GM11168 (cell line): ENCODE measurements at regions not wholly inside any gene's neighbourhood (a gene's known extent, or its start where the extent isn't known, plus 50 kb on each side); places are given as distances from the start of the nearest gene placed in this dataset.

Experiments
- in situ Hi-C: fragments of 300-500 bp; cut with MboI; formaldehyde crosslinking; loops from one replicate; pipeline ENCODE4 v1.12.0; 2022; ENCODE audit warnings: low sequenced_read_pairs; ENCODE audit not compliant: unreplicated experiment

DNA sequence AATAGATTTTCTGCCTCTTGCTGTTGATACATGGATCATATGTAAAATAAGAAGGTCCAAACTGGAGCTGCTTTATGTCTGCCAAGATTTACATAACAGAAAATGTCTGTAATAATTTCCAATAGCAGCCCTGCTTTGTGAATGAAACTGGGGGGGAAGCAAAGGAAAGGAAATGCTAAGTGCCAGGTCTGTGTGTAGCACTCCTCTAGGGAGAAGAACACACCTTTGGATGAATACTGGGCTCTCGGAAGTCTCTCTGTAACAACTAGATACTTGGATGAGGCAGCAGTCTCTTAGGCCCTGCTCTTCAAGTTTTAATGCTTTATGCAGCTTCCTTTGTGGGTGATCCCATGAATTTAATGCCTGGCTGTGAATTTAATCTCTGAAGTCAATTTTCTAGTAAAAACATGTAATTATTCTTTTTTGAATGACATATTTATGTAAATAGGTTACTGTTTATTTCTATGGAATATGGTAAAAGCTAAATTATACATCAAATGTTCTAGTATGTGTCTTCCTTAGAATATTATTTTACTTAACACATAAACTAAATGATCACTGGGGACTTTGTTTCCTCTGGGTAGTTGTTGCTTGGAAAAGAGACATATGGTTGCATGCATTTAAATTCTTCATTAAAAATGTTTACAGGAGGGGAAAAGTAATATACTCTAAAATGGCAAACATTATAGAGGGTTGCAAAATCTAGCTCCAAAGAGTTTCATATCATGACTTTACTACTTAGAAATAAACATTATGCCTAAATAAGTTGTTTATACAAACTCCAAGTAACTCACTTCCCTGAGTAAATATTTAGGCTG, 336.6 kb upstream of the CWC22 start:
- in situ Hi-C loops: no loop called here

DNA sequence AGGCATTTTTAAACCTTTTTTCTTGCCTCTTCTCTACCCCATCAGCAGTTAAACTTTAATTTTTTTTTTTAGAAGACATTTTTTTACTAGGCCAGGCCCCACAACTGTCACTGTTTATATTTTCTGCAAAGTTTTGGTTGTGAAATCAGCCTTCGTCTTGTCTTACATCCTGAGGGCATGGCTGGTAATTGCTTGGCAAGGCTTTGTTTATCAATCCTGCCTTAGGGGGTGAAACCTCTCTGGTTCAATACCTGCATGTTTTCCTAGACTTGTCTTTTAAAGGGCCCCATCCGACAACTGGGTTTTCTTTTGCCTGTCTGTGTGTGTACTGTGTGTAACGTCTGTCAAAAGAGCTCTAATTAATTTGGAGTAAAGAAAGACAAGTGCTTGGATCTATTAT, 330.0 kb upstream of the CWC22 start:
- in situ Hi-C loops: no loop called here

GRCh38 chr2:180336550-180336949, 329.5 kb upstream of the CWC22 start:
- in situ Hi-C loops: no loop called here

GRCh38 chr2:180334514-180334913, 327.4 kb upstream of the CWC22 start:
- in situ Hi-C loops: no loop called here

- in situ Hi-C loops: no loop called here
These were observed 321.8 kb upstream of the CWC22 start for GRCh38 chr2:180328795-180329422.

GRCh38 chr2:180327185-180327584, 320.1 kb upstream of the CWC22 start:
- in situ Hi-C loops: no loop called here

- in situ Hi-C loops: no loop called here
These were observed 318.5 kb upstream of the CWC22 start for GRCh38 chr2:180325416-180326120.

GRCh38 chr2:180324182-180324581, 317.1 kb upstream of the CWC22 start:
- in situ Hi-C loops: no loop called here

DNA sequence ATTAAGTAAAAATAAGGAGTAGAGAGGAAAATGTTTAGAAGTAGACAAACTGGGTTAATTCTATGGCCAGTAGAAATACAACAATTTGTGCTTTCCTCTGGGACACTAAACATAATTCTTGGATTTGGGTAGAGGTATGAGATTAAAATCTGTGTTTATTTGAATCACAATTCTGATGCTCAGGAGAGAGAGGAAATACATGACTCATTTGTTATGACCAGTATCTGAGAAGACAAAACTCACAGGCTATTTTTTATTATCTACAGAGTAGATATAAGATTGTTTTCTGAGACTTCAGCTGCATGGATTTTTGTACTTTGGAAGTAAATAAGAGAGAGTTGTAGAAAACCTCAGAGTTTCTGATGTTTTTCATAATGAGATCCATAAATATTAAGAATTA, 315.7 kb upstream of the CWC22 start:
- in situ Hi-C loops: no loop called here

- in situ Hi-C loops: no loop called here
These were observed 312.7 kb upstream of the CWC22 start for GRCh38 chr2:180319586-180320405.

GRCh38 chr2:180314086-180314485, 307.0 kb upstream of the CWC22 start:
- in situ Hi-C loops: no loop called here

- in situ Hi-C loops: no loop called here
These were observed 305.4 kb upstream of the CWC22 start for GRCh38 chr2:180312542-180312941.

GRCh38 chr2:180307096-180307495, 300.0 kb upstream of the CWC22 start:
- in situ Hi-C loops: no loop called here

- in situ Hi-C loops: no loop called here
These were observed 299.2 kb upstream of the CWC22 start for GRCh38 chr2:180306346-180306745.

- in situ Hi-C loops: no loop called here
These were observed 284.7 kb upstream of the CWC22 start for GRCh38 chr2:180291552-180292421.

- in situ Hi-C loops: no loop called here
These were observed 284.0 kb upstream of the CWC22 start for GRCh38 chr2:180291060-180291459.

GRCh38 chr2:180289627-180290026, 282.5 kb upstream of the CWC22 start:
- in situ Hi-C loops: no loop called here

DNA sequence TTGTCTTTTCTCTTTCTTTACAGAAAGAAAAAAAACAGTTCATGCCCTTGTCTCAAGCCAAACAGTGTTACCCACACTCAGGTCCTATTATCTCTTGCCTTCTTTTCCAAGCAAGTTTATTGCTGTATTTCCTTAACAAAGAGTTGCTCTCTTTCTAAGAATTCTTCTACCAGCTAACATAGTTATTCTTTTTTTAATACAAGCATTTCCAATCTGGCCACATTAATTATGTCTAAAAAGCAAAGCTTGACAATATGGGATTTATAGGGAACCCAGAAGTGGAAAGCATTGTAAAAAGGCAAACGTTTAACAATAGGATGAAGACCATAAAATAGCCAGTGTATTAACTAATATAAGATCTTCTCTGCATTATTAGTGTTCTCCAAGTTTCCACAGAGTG, 272.5 kb upstream of the CWC22 start:
- in situ Hi-C loops: no loop called here

DNA sequence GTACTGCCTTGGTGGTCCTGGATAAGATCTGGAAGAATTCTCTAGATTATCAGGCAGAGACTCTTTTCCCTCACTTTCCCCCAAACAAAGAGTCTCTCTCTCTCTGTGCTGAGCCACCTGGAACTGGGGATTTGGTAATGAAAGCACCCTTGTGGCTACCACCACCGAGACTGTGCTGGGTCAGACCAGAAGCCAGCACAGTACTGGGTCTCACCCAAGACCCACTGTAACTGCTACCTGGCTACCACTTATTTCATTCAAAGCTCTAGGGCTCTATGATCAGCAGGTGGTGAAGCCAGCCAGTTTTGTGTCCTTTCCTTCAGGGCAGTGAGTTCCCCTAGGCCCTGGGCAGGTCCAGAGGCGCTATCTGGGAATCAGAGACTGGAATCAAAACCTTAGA, 269.6 kb upstream of the CWC22 start:
- in situ Hi-C loops: no loop called here

GRCh38 chr2:180268006-180268405, 260.9 kb upstream of the CWC22 start:
- in situ Hi-C loops: no loop called here
